ENCODE measurements at regions not wholly inside any gene's neighbourhood (a gene's known extent, or its start where the extent isn't known, plus 50 kb on each side); places are given as distances from the start of the nearest gene placed in this dataset.

DNA sequence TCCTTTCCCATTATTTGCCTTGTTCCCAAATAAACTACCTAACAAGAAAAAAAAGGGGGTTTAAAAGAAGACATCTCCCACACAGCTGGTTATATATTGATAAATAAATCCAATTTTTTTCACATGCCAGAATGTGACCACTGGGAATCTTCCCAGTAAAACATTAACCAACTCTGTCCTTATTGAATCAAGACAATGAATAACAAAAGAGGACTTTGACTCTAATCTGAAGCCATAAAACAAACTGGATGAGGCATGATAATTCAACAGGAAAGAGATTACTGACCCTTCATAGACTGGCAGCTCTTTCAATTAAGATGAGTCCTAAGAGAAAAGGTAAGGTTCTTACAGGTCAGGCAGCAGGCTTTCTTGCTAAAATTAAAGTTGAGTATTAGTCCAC, 165.8 kb upstream of the CDH6 start:
- Mint-ChIP-seq H3K9me3 (no peaks in the 10 kb centered on the region; a peak in 1 of 5 replicates), H3K27ac (no peak overlapping the region), H3K36me3 (ENCODE audit: insufficient read depth in 1 of 3, low read depth in 3 of 3) (peaks cover 0 to 9% (median 2%) of the 10 kb centered on the region in 3 experiments; a peak in 4 of 7 replicates), H3K27me3 (ENCODE audit: low read depth) (no peaks in the 10 kb centered on the region), H3K4me3 (no peak overlapping the region), H3K4me1 (peaks cover 13 to 14% of the 10 kb centered on the region in 2 experiments)
- no peak overlapping the region for H3K18ac ChIP-seq (ENCODE audit: insufficient read length, low read depth, low read length)
- H2AFZ ChIP-seq (ENCODE audit: low read length): no peak overlapping the region
- no peaks in the 10 kb centered on the region for H3K4me1 ChIP-seq (ENCODE audit: insufficient read depth, low read length)
- no peak overlapping the region for H2BK20ac ChIP-seq (ENCODE audit: low read depth, low read length, poor library complexity, severe bottlenecking)
- no peaks in the 10 kb centered on the region for H3K27me3 ChIP-seq (ENCODE audit: insufficient read depth, low read length)
- H3K79me1 ChIP-seq (ENCODE audit: insufficient read depth, low read depth, low read length, poor library complexity, severe bottlenecking): no peaks in the 10 kb centered on the region
- H4K20me1 ChIP-seq (ENCODE audit: control insufficient read depth, insufficient read depth, insufficient read length): no peaks in the 10 kb centered on the region
- no peak overlapping the region for H4K5ac ChIP-seq (ENCODE audit: insufficient read length, low read depth, low read length)
- no peak overlapping the region for H3K14ac ChIP-seq (ENCODE audit: insufficient read depth, low read length)
- H4K91ac ChIP-seq (ENCODE audit: insufficient read length, low read depth, low read length): no peak overlapping the region
- H3K4me2 ChIP-seq (ENCODE audit: insufficient read depth, insufficient read length, low read length): no peak overlapping the region
- no peak for DNase-seq
- no peaks in the 10 kb centered on the region for H3K23me2 ChIP-seq (ENCODE audit: insufficient read length, low read depth, low read length, poor library complexity, severe bottlenecking)
- TF ChIP-seq, protein P1, sequence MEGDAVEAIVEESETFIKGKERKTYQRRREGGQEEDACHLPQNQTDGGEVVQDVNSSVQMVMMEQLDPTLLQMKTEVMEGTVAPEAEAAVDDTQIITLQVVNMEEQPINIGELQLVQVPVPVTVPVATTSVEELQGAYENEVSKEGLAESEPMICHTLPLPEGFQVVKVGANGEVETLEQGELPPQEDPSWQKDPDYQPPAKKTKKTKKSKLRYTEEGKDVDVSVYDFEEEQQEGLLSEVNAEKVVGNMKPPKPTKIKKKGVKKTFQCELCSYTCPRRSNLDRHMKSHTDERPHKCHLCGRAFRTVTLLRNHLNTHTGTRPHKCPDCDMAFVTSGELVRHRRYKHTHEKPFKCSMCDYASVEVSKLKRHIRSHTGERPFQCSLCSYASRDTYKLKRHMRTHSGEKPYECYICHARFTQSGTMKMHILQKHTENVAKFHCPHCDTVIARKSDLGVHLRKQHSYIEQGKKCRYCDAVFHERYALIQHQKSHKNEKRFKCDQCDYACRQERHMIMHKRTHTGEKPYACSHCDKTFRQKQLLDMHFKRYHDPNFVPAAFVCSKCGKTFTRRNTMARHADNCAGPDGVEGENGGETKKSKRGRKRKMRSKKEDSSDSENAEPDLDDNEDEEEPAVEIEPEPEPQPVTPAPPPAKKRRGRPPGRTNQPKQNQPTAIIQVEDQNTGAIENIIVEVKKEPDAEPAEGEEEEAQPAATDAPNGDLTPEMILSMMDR (conservative IDR thresholded peaks at IDR 0.05): no peak
- no peak overlapping the region for H3K9ac ChIP-seq (ENCODE audit: extremely low read depth, insufficient read length, low read length)
- H2BK12ac ChIP-seq (ENCODE audit: insufficient read length, low read depth, low read length): no peak overlapping the region
- no peak overlapping the region for H2BK5ac ChIP-seq (ENCODE audit: insufficient read length, low read length)
- no peak overlapping the region for H3K23ac ChIP-seq (ENCODE audit: insufficient read length, low read depth, low read length)
- H2AK5ac ChIP-seq (ENCODE audit: insufficient read length, low read length): no peak overlapping the region
- no peak overlapping the region for H4K8ac ChIP-seq (replicated peaks; ENCODE audit: insufficient read length, low read depth, low read length)
- no peaks in the 10 kb centered on the region for H3K79me2 ChIP-seq (ENCODE audit: insufficient read depth, low read length)
- H3T11ph ChIP-seq (ENCODE audit: low read length): no peak overlapping the region
- H3K56ac ChIP-seq (ENCODE audit: insufficient read length, low read depth, low read length): no peak overlapping the region
- H2BK15ac ChIP-seq (ENCODE audit: low read depth, low read length): no peak overlapping the region
- H2BK120ac ChIP-seq (ENCODE audit: low read depth, low read length, poor library complexity, severe bottlenecking): no peak overlapping the region
- no peak overlapping the region for H3K4ac ChIP-seq (ENCODE audit: low read depth, low read length)
- H3K9me3 ChIP-seq (ENCODE audit: control insufficient read depth, low read depth, low read length): no peaks in the 10 kb centered on the region
- H3K27ac ChIP-seq (ENCODE audit: insufficient read length, low read depth, low read length): no peak overlapping the region

Measured in H9 (cell line).